Esophagus muscularis mucosa (tissue), 4 donors: ENCODE measurements at regions not wholly inside any gene's neighbourhood (a gene's known extent, or its start where the extent isn't known, plus 50 kb on each side); places are given as distances from the start of the nearest gene placed in this dataset.

Experiments used
- EP300 ChIP-seq: sonication (generic); formaldehyde crosslinking; IDR thresholded peaks from one replicate; pipeline ENCODE4 v1.6.1; 2017; ENCODE audit warnings: antibody characterized with exemption
- POLR2A ChIP-seq: fragments of 450-650 bp; IDR thresholded peaks from one replicate; pipeline ENCODE4 v1.6.1; 2017; ENCODE audit warnings: antibody characterized with exemption, moderate library complexity, mild to moderate bottlenecking, low read depth
- POLR2AphosphoS5 ChIP-seq, 2 donors: sonication (generic); formaldehyde crosslinking; IDR thresholded peaks; one replicate each; pipeline ENCODE4 v1.6.1; 2017; ENCODE audit warnings: antibody characterized with exemption in 2 of 2
- TF ChIP-seq, protein P1 (sequence below), 3 experiments: fragments of 200-600 bp in 2 of 3; fragments of 450-650 bp in 1 of 3; sonication (generic) in 2 of 3; IDR thresholded peaks; one replicate each; pipeline ENCODE4 v1.5.1; 2017 to 2019; ENCODE audit warnings: antibody characterized with exemption in 3 of 3, mild to moderate bottlenecking in 2 of 3, moderate library complexity in 1 of 3

DNA sequence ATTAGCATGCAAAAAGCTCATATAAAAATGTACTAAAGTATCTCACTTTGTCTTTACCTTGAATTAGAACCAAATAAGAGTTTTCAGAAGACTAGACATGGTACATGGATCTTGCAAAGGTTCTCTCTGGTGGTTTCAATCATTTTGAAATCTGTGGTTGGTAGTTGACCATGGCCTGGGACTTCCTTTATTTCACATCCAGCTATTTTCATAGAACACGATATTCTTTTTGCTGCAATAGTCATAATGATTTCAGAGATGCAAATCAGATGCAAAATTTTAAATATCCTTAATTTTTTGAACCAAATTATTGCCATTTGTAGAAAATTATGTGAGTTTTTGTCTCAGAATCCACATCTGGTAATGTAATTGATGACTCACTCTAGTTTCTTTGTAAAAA is 375.1 kb upstream of the ZP4 start:
- TF ChIP-seq, protein P1, sequence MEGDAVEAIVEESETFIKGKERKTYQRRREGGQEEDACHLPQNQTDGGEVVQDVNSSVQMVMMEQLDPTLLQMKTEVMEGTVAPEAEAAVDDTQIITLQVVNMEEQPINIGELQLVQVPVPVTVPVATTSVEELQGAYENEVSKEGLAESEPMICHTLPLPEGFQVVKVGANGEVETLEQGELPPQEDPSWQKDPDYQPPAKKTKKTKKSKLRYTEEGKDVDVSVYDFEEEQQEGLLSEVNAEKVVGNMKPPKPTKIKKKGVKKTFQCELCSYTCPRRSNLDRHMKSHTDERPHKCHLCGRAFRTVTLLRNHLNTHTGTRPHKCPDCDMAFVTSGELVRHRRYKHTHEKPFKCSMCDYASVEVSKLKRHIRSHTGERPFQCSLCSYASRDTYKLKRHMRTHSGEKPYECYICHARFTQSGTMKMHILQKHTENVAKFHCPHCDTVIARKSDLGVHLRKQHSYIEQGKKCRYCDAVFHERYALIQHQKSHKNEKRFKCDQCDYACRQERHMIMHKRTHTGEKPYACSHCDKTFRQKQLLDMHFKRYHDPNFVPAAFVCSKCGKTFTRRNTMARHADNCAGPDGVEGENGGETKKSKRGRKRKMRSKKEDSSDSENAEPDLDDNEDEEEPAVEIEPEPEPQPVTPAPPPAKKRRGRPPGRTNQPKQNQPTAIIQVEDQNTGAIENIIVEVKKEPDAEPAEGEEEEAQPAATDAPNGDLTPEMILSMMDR (IDR thresholded peaks at IDR 0.05), result no peak
- TF ChIP-seq POLR2A (no peak), POLR2AphosphoS5 (IDR thresholded peaks at IDR 0.05) (no peak), EP300 (no peak)
